ENCODE measurements at regions not wholly inside any gene's neighbourhood (a gene's known extent, or its start where the extent isn't known, plus 50 kb on each side); places are given as distances from the start of the nearest gene placed in this dataset.

DNA sequence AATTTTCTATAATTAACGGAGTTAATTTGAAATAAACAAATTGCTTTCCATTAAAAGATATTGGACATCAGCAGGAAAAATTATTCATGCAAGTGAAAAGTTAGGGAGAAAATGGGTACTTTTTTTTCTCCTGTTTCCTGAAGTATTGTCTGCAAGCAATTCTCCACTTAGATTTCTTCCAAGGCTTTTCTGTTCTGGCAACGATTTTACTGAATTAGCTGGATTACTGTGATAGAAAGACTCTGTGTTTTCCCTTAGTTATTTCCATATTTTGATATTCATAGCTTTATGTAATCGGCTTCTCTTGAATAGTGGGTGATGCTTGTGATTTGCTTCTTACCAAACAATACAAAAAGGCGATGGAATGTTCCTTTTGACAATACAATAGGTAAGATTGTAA is 1333.9 kb downstream of the AMY1C start:
- no peak for TF ChIP-seq POLR2A (IDR thresholded peaks at IDR 0.05; ENCODE audit: low read depth, low read length)
- TF ChIP-seq POLR2AphosphoS5 (IDR thresholded peaks at IDR 0.05; ENCODE audit: low read depth, low read length), result no peak
- no peak for TF ChIP-seq TAF1 (IDR thresholded peaks at IDR 0.05; ENCODE audit: borderline replicate concordance, low read depth, low read length)
